Upper lobe of left lung (tissue), 6 donors: ENCODE measurements at regions not wholly inside any gene's neighbourhood (a gene's known extent, or its start where the extent isn't known, plus 50 kb on each side); places are given as distances from the start of the nearest gene placed in this dataset.

Experiments used
- ATAC-seq, 2 donors: fragments of 200-7000 bp; cut with Tn5 transposase; one replicate each; pipeline ENCODE4 v1.9.1; 2022; ENCODE audit warnings: mild to moderate bottlenecking in 2 of 2, moderate library complexity in 2 of 2; ENCODE audit not compliant: low FRiP score in 2 of 2
- DNase-seq, 2 donors: peaks; one replicate each; pipeline ENCODE4 v3.0.0-alpha.2; 2019 to 2020
- H3K27ac ChIP-seq, 4 donors: fragments of 200-600 bp; sonication (generic); one replicate each; pipeline ENCODE4 v1.5.1; 2016 to 2019
- H3K27me3 ChIP-seq, 4 donors: fragments of 200-600 bp; sonication (generic); one replicate each; pipeline ENCODE4 v1.5.1; 2017 to 2019
- H3K36me3 ChIP-seq, 4 donors: fragments of 200-600 bp; sonication (generic); one replicate each; pipeline ENCODE4 v1.5.1; 2016 to 2019
- H3K4me1 ChIP-seq, 4 donors: fragments of 200-600 bp; sonication (generic); one replicate each; pipeline ENCODE4 v1.5.1; 2018 to 2019
- H3K4me3 ChIP-seq, 4 donors: fragments of 200-600 bp; sonication (generic); one replicate each; pipeline ENCODE4 v1.5.1; 2017 to 2019; ENCODE audit warnings: mild to moderate bottlenecking in 2 of 4, moderate library complexity in 1 of 4
- H3K9me3 ChIP-seq, 4 donors: fragments of 200-600 bp; sonication (generic); one replicate each; pipeline ENCODE4 v1.5.1; 2018 to 2019
- CTCF ChIP-seq, 6 experiments: fragments of 450-650 bp in 4 of 6; fragments of 200-600 bp in 2 of 6; sonication (generic) in 2 of 6; IDR thresholded peaks; one replicate each; pipeline ENCODE4 v1.5.1; 2016 to 2019; ENCODE audit warnings: antibody characterized with exemption in 6 of 6
- EP300 ChIP-seq, 4 donors: sonication (generic); formaldehyde crosslinking; IDR thresholded peaks; one replicate each; pipeline ENCODE4 v1.5.1; 2017; ENCODE audit warnings: antibody characterized with exemption in 4 of 4, control low read depth in 2 of 4
- POLR2A ChIP-seq, 4 donors: fragments of 450-650 bp; IDR thresholded peaks; one replicate each; pipeline ENCODE4 v1.5.1; 2016 to 2017; ENCODE audit warnings: antibody characterized with exemption in 4 of 4, mild to moderate bottlenecking in 2 of 4
- POLR2AphosphoS5 ChIP-seq, 2 donors: sonication (generic); formaldehyde crosslinking; IDR thresholded peaks; one replicate each; pipeline ENCODE4 v1.5.1; 2017; ENCODE audit warnings: antibody characterized with exemption in 2 of 2
- WGBS, 2 donors: methylation state at CpG; one replicate each; pipeline ENCODE4 v1.1.5; 2017 to 2018; 5-methylcytosine and 5-hydroxymethylcytosine counted together
- donor health status: DM: no; HTN: no; CAD: no; lungs with moderate emphysema.
- donor health status: DM: no; HTN: yes; CAD: no; lungs with severe emphysema.

- no peaks in the 10 kb centered on the region for H3K27me3 ChIP-seq
- no peak for DNase-seq
- 48 to 53% methylated on average over 6 of the region's 6 CpGs for WGBS, 2 donors
- TF ChIP-seq POLR2AphosphoS5 (IDR thresholded peaks at IDR 0.05) (no peak), CTCF (IDR thresholded peaks at IDR 0.05) (no peak), EP300 (IDR thresholded peaks at IDR 0.05) (no peak)
- ATAC-seq: no peak
- H3K4me3 ChIP-seq: no peak overlapping the region
- H3K4me1 ChIP-seq: no peaks in the 10 kb centered on the region
- H3K9me3 ChIP-seq: no peaks in the 10 kb centered on the region
- no peaks in the 10 kb centered on the region for H3K36me3 ChIP-seq
- no peak overlapping the region for H3K27ac ChIP-seq
Measured at GRCh38 chr22:48167238-48167637, 1404.8 kb downstream of the TBC1D22A start.

- 72 to 79% methylated on average over 4 of the region's 4 CpGs for WGBS, 2 donors
- Histone ChIP-seq H3K36me3 (no peaks in the 10 kb centered on the region), H3K4me3 (no peak overlapping the region), H3K4me1 (no peaks in the 10 kb centered on the region), H3K27me3 (no peaks in the 10 kb centered on the region), H3K27ac (no peak overlapping the region), H3K9me3 (no peaks in the 10 kb centered on the region)
- no peak for ATAC-seq
- no peak for TF ChIP-seq POLR2AphosphoS5 (IDR thresholded peaks at IDR 0.05)
- no peak for TF ChIP-seq CTCF (IDR thresholded peaks at IDR 0.05)
- no peak for TF ChIP-seq POLR2A (IDR thresholded peaks at IDR 0.05)
- no peak for TF ChIP-seq EP300 (IDR thresholded peaks at IDR 0.05)
- DNase-seq: no peak
Measured at GRCh38 chr22:48161298-48161697, 1398.8 kb downstream of the TBC1D22A start.

- no peak for DNase-seq
- no peaks in the 10 kb centered on the region for H3K4me1 ChIP-seq
- 86 to 90% methylated on average over 9 to 11 of the region's 11 CpGs for WGBS, 2 donors
- ATAC-seq: no peak
- H3K9me3 ChIP-seq: no peaks in the 10 kb centered on the region
- no peak overlapping the region for H3K27ac ChIP-seq
- no peaks in the 10 kb centered on the region for H3K36me3 ChIP-seq
- TF ChIP-seq POLR2A (IDR thresholded peaks at IDR 0.05): no peak
- TF ChIP-seq EP300 (IDR thresholded peaks at IDR 0.05): no peak
- no peak for TF ChIP-seq POLR2AphosphoS5 (IDR thresholded peaks at IDR 0.05)
- no peak for TF ChIP-seq CTCF (IDR thresholded peaks at IDR 0.05)
- no peaks in the 10 kb centered on the region for H3K27me3 ChIP-seq
- H3K4me3 ChIP-seq: no peak overlapping the region
Measured at GRCh38 chr22:48157676-48158075, 1395.2 kb downstream of the TBC1D22A start.

GRCh38 chr22:48156603-48157355, 1394.3 kb downstream of the TBC1D22A start:
- WGBS, 2 donors: 67 to 76% methylated on average over 12 of the region's 12 CpGs
- no peak for ATAC-seq
- Histone ChIP-seq H3K27me3 (no peaks in the 10 kb centered on the region), H3K4me3 (no peak overlapping the region), H3K36me3 (no peaks in the 10 kb centered on the region), H3K9me3 (no peaks in the 10 kb centered on the region), H3K27ac (no peak overlapping the region), H3K4me1 (no peaks in the 10 kb centered on the region)
- no peak for DNase-seq
- TF ChIP-seq EP300 (IDR thresholded peaks at IDR 0.05) (no peak), CTCF (IDR thresholded peaks at IDR 0.05) (no peak), POLR2AphosphoS5 (IDR thresholded peaks at IDR 0.05) (no peak), POLR2A (IDR thresholded peaks at IDR 0.05) (no peak)

GRCh38 chr22:48155446-48155845, 1393.0 kb downstream of the TBC1D22A start:
- ATAC-seq (no peak), DNase-seq (no peak)
- Histone ChIP-seq H3K9me3 (no peaks in the 10 kb centered on the region), H3K4me3 (no peak overlapping the region), H3K27ac (no peak overlapping the region), H3K27me3 (no peaks in the 10 kb centered on the region), H3K4me1 (no peaks in the 10 kb centered on the region), H3K36me3 (no peaks in the 10 kb centered on the region)
- 82 to 88% methylated on average over 1 to 8 of the region's 8 CpGs for WGBS, 2 donors
- TF ChIP-seq POLR2AphosphoS5 (IDR thresholded peaks at IDR 0.05) (no peak), POLR2A (IDR thresholded peaks at IDR 0.05) (no peak)
